ENCODE measurements at regions not wholly inside any gene's neighbourhood (a gene's known extent, or its start where the extent isn't known, plus 50 kb on each side); places are given as distances from the start of the nearest gene placed in this dataset.
"Not testable (repeated sequence)": the region's sequence is repeated elsewhere in the genome, so short reads cannot be mapped to it uniquely, and the experiment has no call there.

DNA sequence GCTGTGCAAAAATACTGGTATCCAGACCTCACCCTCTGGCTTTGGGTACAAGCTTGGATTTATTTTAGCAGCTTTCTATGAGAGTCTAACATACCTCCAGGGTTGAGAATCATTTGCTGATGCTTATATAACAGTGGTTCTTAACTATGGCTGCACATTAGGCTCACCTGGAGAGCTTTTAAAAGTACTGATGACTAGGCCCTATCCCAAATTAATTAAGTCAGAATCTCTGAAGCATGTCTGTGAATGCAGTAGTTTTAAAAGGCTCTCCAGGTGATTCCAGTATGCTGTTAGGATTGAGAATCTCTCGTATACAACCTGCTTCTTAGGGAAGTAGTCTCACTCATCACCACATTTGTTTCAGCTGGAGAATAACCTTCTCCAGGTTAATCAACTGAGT, 99.2 kb downstream of the PDHA2 start:
- 67 to 86% methylated on average over 1 of the region's 1 CpG for WGBS, 2 donors
- no peaks in the 10 kb centered on the region for H3K4me1 ChIP-seq
- no peak overlapping the region for H3K27ac ChIP-seq
- intact Hi-C loops (cut with DNase I), result no loop called here
- DNase-seq, result no peak
- H3K27me3 ChIP-seq, result no peaks in the 10 kb centered on the region
- no peaks in the 10 kb centered on the region for H3K9me3 ChIP-seq
- H3K4me3 ChIP-seq (replicated peaks in 1 of 3), result no peak overlapping the region
- TF ChIP-seq POLR2A (IDR thresholded peaks at IDR 0.05), result no peak
- H3K36me3 ChIP-seq, result no peaks in the 10 kb centered on the region

DNA sequence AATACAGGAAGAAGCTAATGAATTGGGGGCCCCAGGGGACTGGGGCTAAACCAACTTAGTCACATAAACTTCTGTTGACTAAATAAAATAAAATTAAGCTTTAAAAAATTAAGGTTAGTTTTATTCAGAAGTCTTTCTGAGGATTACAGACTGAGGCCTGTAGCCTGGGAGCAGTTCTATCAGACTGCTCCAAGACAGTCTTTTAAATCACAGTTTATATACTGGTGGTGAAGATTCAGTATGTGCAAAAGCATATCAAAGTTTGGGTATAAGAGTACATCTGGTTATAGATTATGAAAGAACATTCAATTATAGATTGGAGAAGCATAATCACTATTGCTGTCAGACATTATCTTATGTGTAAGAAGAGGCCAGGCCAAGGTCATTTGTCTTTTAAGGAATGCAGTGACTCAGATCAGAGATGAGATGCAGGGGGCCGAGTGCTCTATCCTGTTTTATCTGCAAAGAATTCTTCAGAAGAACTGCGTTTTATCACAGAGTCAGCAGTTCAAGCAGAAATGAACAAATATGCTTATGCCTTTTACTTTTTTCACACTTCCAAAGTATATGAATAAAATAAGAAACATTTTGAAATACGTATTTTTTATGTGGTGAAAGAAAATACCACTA, 109.4 kb downstream of the PDHA2 start:
- DNase-seq, result no peak
- WGBS, 2 donors, result 77 to 83% methylated on average over 3 of the region's 3 CpGs
- no peak overlapping the region for H3K4me3 ChIP-seq (replicated peaks in 1 of 3)
- intact Hi-C loops (cut with DNase I), result no loop called here
- H3K27ac ChIP-seq, result no peak overlapping the region
- H3K27me3 ChIP-seq, result no peaks in the 10 kb centered on the region
- no peaks in the 10 kb centered on the region for H3K36me3 ChIP-seq
- TF ChIP-seq CTCF (IDR thresholded peaks at IDR 0.05) (no peak), POLR2A (IDR thresholded peaks at IDR 0.05) (no peak)
- H3K9me3 ChIP-seq, result no peaks in the 10 kb centered on the region
- H3K4me1 ChIP-seq, result no peaks in the 10 kb centered on the region

DNA sequence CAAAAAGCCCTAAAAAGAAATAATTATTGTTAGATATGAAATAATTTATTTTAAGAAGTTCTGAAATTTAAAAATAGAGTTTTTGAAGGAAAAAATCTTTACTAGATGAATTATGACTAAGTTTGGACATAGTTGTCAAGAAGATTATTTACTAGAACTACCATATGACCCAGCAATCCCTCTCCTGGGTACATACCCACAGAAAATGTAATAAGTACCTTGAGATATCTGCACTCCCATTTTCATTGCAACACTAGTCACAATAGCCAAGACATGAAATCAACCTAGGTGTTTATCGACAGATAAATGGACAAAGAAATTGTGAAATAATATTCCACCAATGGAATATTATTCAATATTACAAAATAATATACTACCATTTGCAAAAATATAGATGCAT, 109.9 kb downstream of the PDHA2 start:
- H3K9me3 ChIP-seq, result no peaks in the 10 kb centered on the region
- no peak overlapping the region for H3K27ac ChIP-seq
- WGBS, 2 donors, result 92 to 98% methylated on average over 1 of the region's 1 CpG
- H3K4me3 ChIP-seq (replicated peaks in 1 of 3), result no peak overlapping the region
- H3K4me1 ChIP-seq, result no peaks in the 10 kb centered on the region
- no peaks in the 10 kb centered on the region for H3K36me3 ChIP-seq
- intact Hi-C loops (cut with DNase I), result no loop called here
- no peak for DNase-seq
- no peak for TF ChIP-seq CTCF (IDR thresholded peaks at IDR 0.05)
- TF ChIP-seq POLR2A (IDR thresholded peaks at IDR 0.05), result no peak
- H3K27me3 ChIP-seq, result no peaks in the 10 kb centered on the region

- DNase-seq; H3K36me3 ChIP-seq; H3K4me3 ChIP-seq (replicated peaks in 1 of 3); intact Hi-C loops (cut with DNase I); H3K9me3 ChIP-seq; H3K27me3 ChIP-seq; H3K27ac ChIP-seq; H3K4me1 ChIP-seq: not testable (repeated sequence)
- 57 to 79% methylated on average over 2 of the region's 2 CpGs for WGBS, 2 donors
Observed at GRCh38 chr4:95952538-95952937, 112.6 kb downstream of the PDHA2 start.

DNA sequence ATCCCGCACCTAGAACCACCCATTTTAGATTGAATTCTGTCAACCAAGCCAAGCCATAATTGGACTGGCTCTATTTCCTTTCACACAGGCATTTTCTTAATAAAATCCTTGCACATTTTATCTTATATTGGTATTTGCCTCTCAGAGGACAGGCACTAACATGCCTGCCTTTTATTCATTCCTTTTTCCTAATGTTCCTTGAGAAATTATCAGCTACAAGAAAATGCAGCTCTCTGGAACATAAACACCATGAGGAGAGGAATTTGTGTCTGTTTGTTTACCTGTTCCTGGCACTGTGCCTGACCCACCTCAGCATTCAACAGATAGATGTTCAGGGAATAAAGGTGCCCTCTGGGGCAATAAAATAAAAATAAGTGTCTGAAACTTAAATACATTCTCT, 116.2 kb downstream of the PDHA2 start:
- intact Hi-C loops (cut with DNase I), result no loop called here
- H3K27ac ChIP-seq, result no peak overlapping the region
- no peak overlapping the region for H3K4me3 ChIP-seq (replicated peaks in 1 of 3)
- no peaks in the 10 kb centered on the region for H3K27me3 ChIP-seq
- H3K4me1 ChIP-seq, result no peaks in the 10 kb centered on the region
- TF ChIP-seq CTCF (IDR thresholded peaks at IDR 0.05), result no peak
- no peak for TF ChIP-seq POLR2A (IDR thresholded peaks at IDR 0.05)
- H3K36me3 ChIP-seq, result no peaks in the 10 kb centered on the region
- WGBS, 2 donors, result 93 to 97% methylated on average over 1 of the region's 1 CpG
- no peaks in the 10 kb centered on the region for H3K9me3 ChIP-seq
- DNase-seq, result no peak

DNA sequence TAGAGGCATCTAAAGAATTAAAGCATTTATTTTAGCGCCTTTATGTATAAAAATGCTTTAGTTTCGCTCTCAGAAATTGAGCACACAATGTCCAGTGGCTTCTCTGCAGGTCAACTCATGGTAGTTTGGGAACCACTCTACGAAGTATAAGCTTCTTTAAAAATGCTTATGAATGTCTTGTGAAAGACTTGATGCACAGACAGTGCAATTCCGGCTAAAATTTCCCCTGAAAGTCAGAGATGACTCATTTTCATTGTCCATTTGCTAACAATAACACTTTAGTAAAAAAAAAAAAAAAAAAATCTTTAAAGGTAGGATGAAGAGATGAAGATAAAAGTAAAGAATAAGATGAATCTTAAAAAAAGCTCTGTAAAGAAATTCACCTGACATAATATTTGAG, 117.2 kb downstream of the PDHA2 start:
- no peak overlapping the region for H3K27ac ChIP-seq
- 87 to 94% methylated on average over 4 of the region's 4 CpGs for WGBS, 2 donors

More for the DNA sequence above, 117.2 kb downstream of the PDHA2 start:
- Histone ChIP-seq H3K4me1 (no peaks in the 10 kb centered on the region), H3K9me3 (no peaks in the 10 kb centered on the region), H3K4me3 (replicated peaks in 1 of 3) (no peak overlapping the region), H3K36me3 (no peaks in the 10 kb centered on the region), H3K27me3 (no peaks in the 10 kb centered on the region)
- intact Hi-C loops (cut with DNase I), result no loop called here
- DNase-seq, result no peak
- TF ChIP-seq POLR2A (IDR thresholded peaks at IDR 0.05) (no peak), CTCF (IDR thresholded peaks at IDR 0.05) (no peak)
